ENCODE measurements at regions not wholly inside any gene's neighbourhood (a gene's known extent, or its start where the extent isn't known, plus 50 kb on each side); places are given as distances from the start of the nearest gene placed in this dataset.

- TF ChIP-seq CTCF (IDR thresholded peaks at IDR 0.05; ENCODE audit: low read depth, low read length) (no peak), POLR2A (IDR thresholded peaks at IDR 0.05; ENCODE audit: extremely low read depth, insufficient read length) (no peak), MAX (IDR thresholded peaks at IDR 0.05; ENCODE audit: low read depth, low read length) (no peak)
Observed at GRCh38 chr22:27258616-27259172, 542.9 kb downstream of the MN1 start.

All from NB4 (cell line).